ENCODE measurements at regions not wholly inside any gene's neighbourhood (a gene's known extent, or its start where the extent isn't known, plus 50 kb on each side); places are given as distances from the start of the nearest gene placed in this dataset.

DNA sequence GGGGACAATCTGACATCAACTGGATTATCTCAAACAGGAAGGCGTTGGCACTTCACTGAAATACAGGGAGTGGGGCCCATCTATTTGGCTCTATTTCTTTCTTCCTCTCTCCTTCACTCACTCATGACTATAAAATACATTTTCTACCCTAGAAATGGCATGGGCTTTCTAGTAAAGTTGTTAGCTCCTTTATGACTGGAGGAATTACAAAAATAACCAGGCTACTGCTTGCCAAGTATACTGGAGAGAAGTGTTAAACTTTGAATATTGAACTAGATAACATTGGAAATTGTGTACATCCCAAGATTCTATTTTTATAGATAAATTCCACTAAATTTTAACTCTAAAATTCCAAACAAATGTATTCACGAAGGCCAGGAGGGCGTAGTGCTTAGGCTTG lies 255.7 kb upstream of the SORCS1 start:
- TF ChIP-seq, protein P1, sequence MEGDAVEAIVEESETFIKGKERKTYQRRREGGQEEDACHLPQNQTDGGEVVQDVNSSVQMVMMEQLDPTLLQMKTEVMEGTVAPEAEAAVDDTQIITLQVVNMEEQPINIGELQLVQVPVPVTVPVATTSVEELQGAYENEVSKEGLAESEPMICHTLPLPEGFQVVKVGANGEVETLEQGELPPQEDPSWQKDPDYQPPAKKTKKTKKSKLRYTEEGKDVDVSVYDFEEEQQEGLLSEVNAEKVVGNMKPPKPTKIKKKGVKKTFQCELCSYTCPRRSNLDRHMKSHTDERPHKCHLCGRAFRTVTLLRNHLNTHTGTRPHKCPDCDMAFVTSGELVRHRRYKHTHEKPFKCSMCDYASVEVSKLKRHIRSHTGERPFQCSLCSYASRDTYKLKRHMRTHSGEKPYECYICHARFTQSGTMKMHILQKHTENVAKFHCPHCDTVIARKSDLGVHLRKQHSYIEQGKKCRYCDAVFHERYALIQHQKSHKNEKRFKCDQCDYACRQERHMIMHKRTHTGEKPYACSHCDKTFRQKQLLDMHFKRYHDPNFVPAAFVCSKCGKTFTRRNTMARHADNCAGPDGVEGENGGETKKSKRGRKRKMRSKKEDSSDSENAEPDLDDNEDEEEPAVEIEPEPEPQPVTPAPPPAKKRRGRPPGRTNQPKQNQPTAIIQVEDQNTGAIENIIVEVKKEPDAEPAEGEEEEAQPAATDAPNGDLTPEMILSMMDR (conservative IDR thresholded peaks at IDR 0.05 in 1 of 2, IDR thresholded peaks at IDR 0.05 in 1 of 2; ENCODE audit: low read depth in 1 of 2, low read length in 2 of 2): no peak
- no peak for TF ChIP-seq EZH2 (IDR thresholded peaks at IDR 0.05; ENCODE audit: low read length, missing control alignments)

Measured in fibroblast of lung (primary cell).